AG10803 (cell line): ENCODE measurements at regions not wholly inside any gene's neighbourhood (a gene's known extent, or its start where the extent isn't known, plus 50 kb on each side); places are given as distances from the start of the nearest gene placed in this dataset.

ENCODE experiments used
- DNase-seq: peaks from one replicate; pipeline ENCODE4 v3.0.0; 2010; ENCODE audit warnings: low read depth
- H3K4me3 ChIP-seq: 2 replicates; pipeline ENCODE4 v1.5.1; 2011; ENCODE audit warnings: mild to moderate bottlenecking, low read length, control low read depth
- CTCF ChIP-seq: conservative IDR thresholded peaks from 2 replicates; pipeline ENCODE4 v1.5.1; 2011; ENCODE audit warnings: mild to moderate bottlenecking, low read length, control low read depth, inconsistent platforms

GRCh38 chr18:72180689-72181088 is 363.5 kb downstream of the CBLN2 start:
- no peak overlapping the region for H3K4me3 ChIP-seq
- TF ChIP-seq CTCF = no peak
- no peak for DNase-seq

GRCh38 chr18:72174972-72175649 is 369.0 kb downstream of the CBLN2 start:
- no peak for TF ChIP-seq CTCF
- DNase-seq = peak; percentile 22
- H3K4me3 ChIP-seq = no peak overlapping the region

DNA sequence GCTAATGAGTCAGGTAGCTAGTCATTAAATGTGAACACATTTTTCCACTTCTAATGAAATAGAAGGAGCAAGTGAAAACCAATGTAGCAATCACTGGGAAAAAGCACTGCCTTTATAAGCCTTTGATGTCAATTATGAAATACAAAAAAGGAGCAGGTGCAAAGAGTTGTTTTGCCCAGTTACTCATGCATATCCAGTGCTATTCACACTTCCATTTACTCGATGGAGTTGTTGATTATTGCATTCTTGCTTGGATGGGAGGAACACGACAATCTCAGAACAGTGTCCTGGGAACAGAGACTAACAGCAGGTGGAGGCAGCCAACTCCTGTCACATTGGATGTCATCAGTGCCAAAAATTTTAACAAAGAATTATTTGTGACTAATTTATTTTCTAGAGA is 372.5 kb downstream of the CBLN2 start:
- no peak overlapping the region for H3K4me3 ChIP-seq
- no peak for TF ChIP-seq CTCF
- DNase-seq = no peak

DNA sequence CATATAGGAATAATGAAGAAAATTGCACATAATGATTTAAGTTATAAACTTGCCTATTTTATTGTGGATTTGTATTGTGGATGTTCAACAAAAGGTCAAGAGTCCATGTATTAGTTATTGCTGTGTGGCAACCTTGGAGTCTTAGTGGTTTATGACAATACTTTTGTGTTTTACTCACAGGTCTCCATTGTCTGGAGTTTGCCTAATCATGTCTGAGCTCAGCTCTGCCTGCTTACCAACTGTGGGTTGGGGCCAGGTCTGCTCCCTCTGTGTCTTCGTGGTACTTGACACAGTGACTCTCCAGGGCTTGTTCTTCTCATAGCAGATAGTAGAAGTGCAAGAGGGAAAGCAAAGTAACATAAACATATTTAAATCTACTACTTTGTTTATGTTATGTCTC is 382.5 kb downstream of the CBLN2 start:
- no peak for TF ChIP-seq CTCF
- no peak overlapping the region for H3K4me3 ChIP-seq
- peak; percentile 13 for DNase-seq

DNA sequence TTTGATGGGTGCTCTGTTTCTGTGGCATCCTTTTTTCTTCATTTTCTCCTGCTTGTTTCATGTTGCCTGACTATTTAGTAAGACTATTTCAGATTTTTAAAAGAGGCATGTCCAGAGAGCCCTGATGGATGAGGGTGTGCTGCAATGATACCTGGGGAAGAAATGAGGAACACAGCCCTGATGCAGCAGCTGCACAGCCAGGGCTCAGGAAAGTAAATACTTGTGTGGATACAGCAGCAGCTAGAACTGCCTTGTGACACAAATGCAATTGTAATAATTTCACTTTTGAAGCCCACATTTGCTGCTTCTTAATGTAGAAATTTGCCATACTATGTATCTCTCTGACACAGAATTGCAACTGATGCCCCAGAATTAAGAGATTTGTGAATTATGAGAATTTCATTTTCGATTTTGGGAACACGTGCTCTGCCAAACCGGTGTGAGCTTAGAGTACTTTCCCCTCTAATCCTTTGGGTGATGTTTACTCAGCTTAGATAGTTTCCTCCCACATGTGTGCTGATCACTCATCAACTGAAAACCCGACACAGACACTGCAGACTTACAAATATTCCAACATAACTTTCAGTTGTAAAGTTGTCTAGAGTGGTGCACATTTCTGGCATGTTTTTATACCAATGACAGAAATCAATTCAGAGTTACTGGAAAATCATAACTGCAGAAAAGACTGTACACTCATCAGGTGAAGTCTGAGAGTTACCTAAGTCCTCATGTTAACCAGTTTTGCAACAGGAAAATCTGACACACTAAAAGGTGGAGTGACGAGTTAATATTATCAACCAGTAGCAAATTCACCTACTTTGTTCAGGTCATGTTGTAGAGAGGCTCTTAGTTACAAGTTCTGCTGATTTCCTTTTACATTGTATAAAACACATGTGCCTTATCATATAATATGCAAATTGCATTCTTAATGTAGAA is 383.4 kb downstream of the CBLN2 start:
- TF ChIP-seq CTCF = no peak
- H3K4me3 ChIP-seq = no peak overlapping the region
- DNase-seq = no peak

- H3K4me3 ChIP-seq = no peak overlapping the region
- no peak for DNase-seq
- no peak for TF ChIP-seq CTCF
Measured at GRCh38 chr18:72155327-72155726, 388.8 kb downstream of the CBLN2 start.

DNA sequence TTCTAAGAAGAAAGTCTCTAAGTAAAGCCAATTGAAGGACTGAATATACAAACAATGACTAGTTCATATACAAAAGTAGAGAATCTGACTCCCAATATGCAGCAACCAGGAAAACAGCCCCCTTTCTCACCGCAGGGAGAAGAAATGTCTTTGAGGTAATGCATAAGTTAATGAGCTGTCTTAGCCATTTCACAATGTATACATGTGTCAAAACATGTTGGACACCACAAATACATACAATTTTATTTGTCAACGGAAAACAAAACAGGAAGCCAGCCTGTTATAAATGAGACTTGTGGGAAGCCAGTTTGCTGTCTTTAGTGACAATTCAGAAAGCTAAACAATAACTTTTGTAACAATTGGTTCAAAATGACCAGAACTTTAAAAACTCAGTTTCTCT is 389.2 kb downstream of the CBLN2 start:
- no peak for TF ChIP-seq CTCF
- H3K4me3 ChIP-seq = no peak overlapping the region
- no peak for DNase-seq
